H9 (cell line): ENCODE measurements at regions not wholly inside any gene's neighbourhood (a gene's known extent, or its start where the extent isn't known, plus 50 kb on each side); places are given as distances from the start of the nearest gene placed in this dataset.

Experiments used
- DNase-seq: peaks from one replicate; pipeline ENCODE4 v3.0.0-alpha.2; 2017
- H2AFZ ChIP-seq: one replicate; pipeline ENCODE4 v1.6.1; 2013; ENCODE audit warnings: mild to moderate bottlenecking, low read length, control low read depth, moderate library complexity
- H2AK5ac ChIP-seq: 2 replicates; pipeline ENCODE4 v1.6.1; 2013; ENCODE audit warnings: low read length, control low read depth, mixed read lengths; ENCODE audit not compliant: insufficient read length
- H2BK120ac ChIP-seq: one replicate; pipeline ENCODE4 v1.6.1; 2013; ENCODE audit warnings: low read depth, mild to moderate bottlenecking, low read length, control low read depth, inconsistent platforms; ENCODE audit not compliant: poor library complexity, severe bottlenecking
- H2BK12ac ChIP-seq: 2 replicates; pipeline ENCODE4 v1.6.1; 2013; ENCODE audit warnings: low read length, control low read depth, mixed read lengths, low read depth; ENCODE audit not compliant: insufficient read length
- H2BK15ac ChIP-seq: 2 replicates; pipeline ENCODE4 v1.6.1; 2013; ENCODE audit warnings: low read depth, low read length, control low read depth
- H2BK20ac ChIP-seq: one replicate; pipeline ENCODE4 v1.6.1; 2013; ENCODE audit warnings: low read depth, mild to moderate bottlenecking, low read length, control low read depth, inconsistent platforms; ENCODE audit not compliant: poor library complexity, severe bottlenecking
- H2BK5ac ChIP-seq: 2 replicates; pipeline ENCODE4 v1.6.1; 2013; ENCODE audit warnings: low read length, control low read depth, mixed read lengths; ENCODE audit not compliant: insufficient read length
- H3K14ac ChIP-seq: 2 replicates; pipeline ENCODE4 v1.6.1; 2013; ENCODE audit warnings: low read length, control low read depth; ENCODE audit not compliant: insufficient read depth
- H3K18ac ChIP-seq: 2 replicates; pipeline ENCODE4 v1.6.1; 2013; ENCODE audit warnings: low read depth, mild to moderate bottlenecking, mixed read lengths, low read length, control low read depth; ENCODE audit not compliant: insufficient read length
- H3K23ac ChIP-seq: 2 replicates; pipeline ENCODE4 v1.6.1; 2013; ENCODE audit warnings: low read length, control low read depth, mixed read lengths, low read depth; ENCODE audit not compliant: insufficient read length
- H3K23me2 ChIP-seq: 2 replicates; pipeline ENCODE4 v1.6.1; 2013; ENCODE audit warnings: low read depth, mild to moderate bottlenecking, mixed read lengths, low read length, control low read depth; ENCODE audit not compliant: insufficient read length, poor library complexity, severe bottlenecking
- H3K27ac ChIP-seq: 2 replicates; pipeline ENCODE4 v1.5.1; 2013; ENCODE audit warnings: low read length, control low read depth, mixed read lengths, low read depth; ENCODE audit not compliant: insufficient read length
- H3K27me3 ChIP-seq: 2 replicates; pipeline ENCODE4 v1.6.1; 2013; ENCODE audit warnings: low read length, control low read depth, inconsistent platforms; ENCODE audit not compliant: insufficient read depth
- H3K4ac ChIP-seq: 2 replicates; pipeline ENCODE4 v1.6.1; 2013; ENCODE audit warnings: low read depth, mild to moderate bottlenecking, control low read depth, inconsistent platforms, low read length, moderate library complexity
- H3K4me1 ChIP-seq: 2 replicates; pipeline ENCODE4 v1.6.1; 2013; ENCODE audit warnings: low read length, control low read depth, inconsistent platforms; ENCODE audit not compliant: insufficient read depth
- H3K4me2 ChIP-seq: 2 replicates; pipeline ENCODE4 v1.6.1; 2013; ENCODE audit warnings: low read length, control low read depth, mixed read lengths; ENCODE audit not compliant: insufficient read length, insufficient read depth
- H3K56ac ChIP-seq: 2 replicates; pipeline ENCODE4 v1.6.1; 2013; ENCODE audit warnings: low read depth, mild to moderate bottlenecking, mixed read lengths, low read length, control low read depth; ENCODE audit not compliant: insufficient read length
- H3K79me1 ChIP-seq: 2 replicates; pipeline ENCODE4 v1.6.1; 2013; ENCODE audit warnings: low read depth, mild to moderate bottlenecking, moderate library complexity, low read length, control low read depth, inconsistent platforms; ENCODE audit not compliant: insufficient read depth, poor library complexity, severe bottlenecking
- H3K79me2 ChIP-seq: 2 replicates; pipeline ENCODE4 v1.6.1; 2013; ENCODE audit warnings: low read length, control low read depth, inconsistent platforms; ENCODE audit not compliant: insufficient read depth
- H3K9ac ChIP-seq: 2 replicates; pipeline ENCODE4 v1.6.1; 2013; ENCODE audit warnings: low read length, control low read depth, mixed read lengths; ENCODE audit not compliant: insufficient read length; ENCODE audit errors: extremely low read depth
- H3K9me3 ChIP-seq: one replicate; pipeline ENCODE4 v1.6.1; 2013; ENCODE audit warnings: low read depth, low read length, inconsistent platforms; ENCODE audit not compliant: control insufficient read depth
- H3T11ph ChIP-seq: one replicate; pipeline ENCODE4 v1.6.1; 2013; ENCODE audit warnings: mild to moderate bottlenecking, low read length, control low read depth, inconsistent platforms
- H4K20me1 ChIP-seq: one replicate; pipeline ENCODE4 v1.6.1; 2013; ENCODE audit not compliant: control insufficient read depth, insufficient read length, insufficient read depth
- H4K5ac ChIP-seq: 2 replicates; pipeline ENCODE4 v1.6.1; 2013; ENCODE audit warnings: low read depth, mild to moderate bottlenecking, mixed read lengths, low read length, control low read depth; ENCODE audit not compliant: insufficient read length
- H4K8ac ChIP-seq: replicated peaks from 2 replicates; pipeline ENCODE4 v1.6.1; 2013; ENCODE audit warnings: low read length, control low read depth, mixed read lengths, low read depth; ENCODE audit not compliant: insufficient read length
- H4K91ac ChIP-seq: 2 replicates; pipeline ENCODE4 v1.6.1; 2013; ENCODE audit warnings: low read depth, mild to moderate bottlenecking, moderate library complexity, mixed read lengths, low read length, control low read depth; ENCODE audit not compliant: insufficient read length
- H3K27ac Mint-ChIP-seq, 3 experiments: 2 replicates in 2 of 3; 3 replicates in 1 of 3; pipeline ENCODE4 v1.8.0; 2020 to 2021; ENCODE audit warnings: mixed read lengths in 3 of 3, mild to moderate bottlenecking in 1 of 3, moderate library complexity in 1 of 3
- H3K27me3 Mint-ChIP-seq: 2 replicates; pipeline ENCODE4 v1.8.0; 2021; ENCODE audit warnings: low read depth, mild to moderate bottlenecking, moderate library complexity, mixed read lengths
- H3K36me3 Mint-ChIP-seq, 3 experiments: 2 replicates in 2 of 3; 3 replicates in 1 of 3; pipeline ENCODE4 v1.8.0; 2020 to 2021; ENCODE audit warnings: low read depth in 3 of 3, mixed read lengths in 3 of 3; ENCODE audit not compliant: insufficient read depth in 1 of 3
- H3K4me1 Mint-ChIP-seq, 2 experiments: 2 replicates each; pipeline ENCODE4 v1.8.0; 2020; ENCODE audit warnings: mixed read lengths in 2 of 2
- H3K4me3 Mint-ChIP-seq, 2 experiments: 2 replicates in 1 of 2; 3 replicates in 1 of 2; pipeline ENCODE4 v1.8.0; 2020 to 2021; ENCODE audit warnings: mild to moderate bottlenecking in 2 of 2, mixed read lengths in 2 of 2, moderate library complexity in 1 of 2
- H3K9me3 Mint-ChIP-seq, 2 experiments: 2 replicates in 1 of 2; 3 replicates in 1 of 2; pipeline ENCODE4 v1.8.0; 2020; ENCODE audit warnings: mild to moderate bottlenecking in 2 of 2, mixed read lengths in 2 of 2, moderate library complexity in 1 of 2
- WGBS: extraction: QIAGEN DNeasy Blood & Tissue Kit; methylation state at CpG from one replicate; pipeline ENCODE4 v1.1.7; 2013; ENCODE audit warnings: missing lambda C conversion rate, low lambda C conversion rate, mixed read lengths; ENCODE audit not compliant: insufficient read length; ENCODE audit errors: extremely low coverage; 5-methylcytosine and 5-hydroxymethylcytosine counted together
- TF ChIP-seq, protein P1 (sequence below): fragments of 200-600 bp; sonication (generic); conservative IDR thresholded peaks from 3 replicates; pipeline ENCODE4 v1.8.0; 2021; ENCODE audit warnings: antibody characterized with exemption, mild to moderate bottlenecking

DNA sequence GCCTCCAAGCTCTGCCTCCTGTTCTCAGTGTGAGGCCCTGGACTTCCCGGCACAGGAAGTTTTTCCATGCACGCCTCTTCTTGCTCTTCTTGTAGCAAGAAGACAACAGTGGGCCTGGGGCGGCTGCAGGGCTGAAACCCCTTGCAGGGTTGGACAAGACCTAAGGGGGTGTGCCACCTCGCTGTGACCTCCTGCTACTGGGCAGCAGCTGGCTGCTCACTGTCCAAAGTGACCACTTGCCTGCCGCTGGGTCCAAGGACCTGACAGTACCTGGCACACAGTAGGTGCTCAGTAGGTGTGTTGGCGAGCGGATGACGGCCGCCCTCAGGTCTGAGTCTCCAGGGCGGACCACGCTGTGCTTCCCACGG lies 331.6 kb downstream of the C16orf95 start:
- Histone ChIP-seq H2BK20ac (no peak overlapping the region), H2BK15ac (no peak overlapping the region), H4K5ac (no peak overlapping the region), H3K14ac (no peak overlapping the region), H4K8ac (no peak overlapping the region), H4K91ac (no peak overlapping the region), H3K56ac (no peak overlapping the region), H3K27me3 (no peaks in the 10 kb centered on the region), H3K18ac (no peak overlapping the region), H3K23ac (no peak overlapping the region), H3K9ac (no peak overlapping the region), H2BK120ac (no peak overlapping the region), H4K20me1 (no peaks in the 10 kb centered on the region), H3K4ac (no peak overlapping the region), H3K4me2 (no peak overlapping the region), H3K27ac (no peak overlapping the region), H2BK5ac (no peak overlapping the region), H3K9me3 (no peaks in the 10 kb centered on the region), H2AK5ac (no peak overlapping the region), H3K79me1 (no peaks in the 10 kb centered on the region), H3K23me2 (no peaks in the 10 kb centered on the region), H3K4me1 (peaks cover 4% of the 10 kb centered on the region; the same call in 1 of the 2 replicates), H3T11ph (no peak overlapping the region), H2BK12ac (no peak overlapping the region), H2AFZ (no peak overlapping the region), H3K79me2 (no peaks in the 10 kb centered on the region)
- Mint-ChIP-seq H3K36me3 (peaks cover 0 to 6% (median 4%) of the 10 kb centered on the region in 3 experiments; a peak in 2 of 7 replicates), H3K4me3 (no peak overlapping the region), H3K27me3 (peaks cover 7% of the 10 kb centered on the region), H3K4me1 (peaks cover 9 to 20% of the 10 kb centered on the region in 2 experiments), H3K9me3 (peaks cover 6 to 8% of the 10 kb centered on the region in 2 experiments), H3K27ac (no peak overlapping the region)
- no CpG with 5 or more reads among the region's 12 CpGs for WGBS
- DNase-seq = no peak
- TF ChIP-seq, protein P1, sequence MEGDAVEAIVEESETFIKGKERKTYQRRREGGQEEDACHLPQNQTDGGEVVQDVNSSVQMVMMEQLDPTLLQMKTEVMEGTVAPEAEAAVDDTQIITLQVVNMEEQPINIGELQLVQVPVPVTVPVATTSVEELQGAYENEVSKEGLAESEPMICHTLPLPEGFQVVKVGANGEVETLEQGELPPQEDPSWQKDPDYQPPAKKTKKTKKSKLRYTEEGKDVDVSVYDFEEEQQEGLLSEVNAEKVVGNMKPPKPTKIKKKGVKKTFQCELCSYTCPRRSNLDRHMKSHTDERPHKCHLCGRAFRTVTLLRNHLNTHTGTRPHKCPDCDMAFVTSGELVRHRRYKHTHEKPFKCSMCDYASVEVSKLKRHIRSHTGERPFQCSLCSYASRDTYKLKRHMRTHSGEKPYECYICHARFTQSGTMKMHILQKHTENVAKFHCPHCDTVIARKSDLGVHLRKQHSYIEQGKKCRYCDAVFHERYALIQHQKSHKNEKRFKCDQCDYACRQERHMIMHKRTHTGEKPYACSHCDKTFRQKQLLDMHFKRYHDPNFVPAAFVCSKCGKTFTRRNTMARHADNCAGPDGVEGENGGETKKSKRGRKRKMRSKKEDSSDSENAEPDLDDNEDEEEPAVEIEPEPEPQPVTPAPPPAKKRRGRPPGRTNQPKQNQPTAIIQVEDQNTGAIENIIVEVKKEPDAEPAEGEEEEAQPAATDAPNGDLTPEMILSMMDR = no peak
